WTC11 (cell line): ENCODE measurements at regions not wholly inside any gene's neighbourhood (a gene's known extent, or its start where the extent isn't known, plus 50 kb on each side); places are given as distances from the start of the nearest gene placed in this dataset.

Experiments
- RELA ChIP-seq: sonication (generic); formaldehyde crosslinking; IDR thresholded peaks from 2 replicates; pipeline ENCODE4 v1.8.1; 2022; ENCODE audit warnings: missing genetic modification reagents, mild to moderate bottlenecking, borderline replicate concordance
- TF ChIP-seq, protein P1 (sequence below): fragments of 200-600 bp; IDR thresholded peaks from 2 replicates; pipeline ENCODE4 v1.8.0; 2022; ENCODE audit warnings: antibody characterized with exemption

- TF ChIP-seq, protein P1, sequence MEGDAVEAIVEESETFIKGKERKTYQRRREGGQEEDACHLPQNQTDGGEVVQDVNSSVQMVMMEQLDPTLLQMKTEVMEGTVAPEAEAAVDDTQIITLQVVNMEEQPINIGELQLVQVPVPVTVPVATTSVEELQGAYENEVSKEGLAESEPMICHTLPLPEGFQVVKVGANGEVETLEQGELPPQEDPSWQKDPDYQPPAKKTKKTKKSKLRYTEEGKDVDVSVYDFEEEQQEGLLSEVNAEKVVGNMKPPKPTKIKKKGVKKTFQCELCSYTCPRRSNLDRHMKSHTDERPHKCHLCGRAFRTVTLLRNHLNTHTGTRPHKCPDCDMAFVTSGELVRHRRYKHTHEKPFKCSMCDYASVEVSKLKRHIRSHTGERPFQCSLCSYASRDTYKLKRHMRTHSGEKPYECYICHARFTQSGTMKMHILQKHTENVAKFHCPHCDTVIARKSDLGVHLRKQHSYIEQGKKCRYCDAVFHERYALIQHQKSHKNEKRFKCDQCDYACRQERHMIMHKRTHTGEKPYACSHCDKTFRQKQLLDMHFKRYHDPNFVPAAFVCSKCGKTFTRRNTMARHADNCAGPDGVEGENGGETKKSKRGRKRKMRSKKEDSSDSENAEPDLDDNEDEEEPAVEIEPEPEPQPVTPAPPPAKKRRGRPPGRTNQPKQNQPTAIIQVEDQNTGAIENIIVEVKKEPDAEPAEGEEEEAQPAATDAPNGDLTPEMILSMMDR = no peak
- no peak for TF ChIP-seq RELA (CRISPR knock-in tag)
Observed at GRCh38 chr5:174359071-174359470, 313.6 kb downstream of the NSG2 start.
